GM21619 (cell line): ENCODE measurements at regions not wholly inside any gene's neighbourhood (a gene's known extent, or its start where the extent isn't known, plus 50 kb on each side); places are given as distances from the start of the nearest gene placed in this dataset.
"Not testable (repeated sequence)": the region's sequence is repeated elsewhere in the genome, so short reads cannot be mapped to it uniquely, and the experiment has no call there.

Experiments
- ATAC-seq: cut with Tn5 transposase; IDR thresholded peaks from one replicate; pipeline ENCODE4 v1.9.1; 2021; ENCODE audit not compliant: unreplicated experiment

DNA sequence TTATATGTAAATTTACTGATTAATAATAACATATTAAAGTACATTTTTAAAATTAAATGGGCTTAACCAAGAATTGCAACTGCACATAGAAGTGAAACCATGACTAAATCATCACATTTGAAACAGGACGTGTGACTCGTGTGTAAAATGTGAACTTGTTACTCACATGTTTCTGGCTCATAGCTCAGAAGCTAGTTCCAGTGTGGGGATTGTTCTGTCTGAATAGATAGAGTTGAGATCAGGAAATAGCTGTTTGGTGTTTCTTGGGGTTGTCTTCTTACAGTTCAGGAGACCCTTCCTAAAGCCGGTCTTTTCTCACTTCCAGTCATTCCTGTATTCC lies 130.9 kb downstream of the LAT start:
- peak; percentile 56 for ATAC-seq

DNA sequence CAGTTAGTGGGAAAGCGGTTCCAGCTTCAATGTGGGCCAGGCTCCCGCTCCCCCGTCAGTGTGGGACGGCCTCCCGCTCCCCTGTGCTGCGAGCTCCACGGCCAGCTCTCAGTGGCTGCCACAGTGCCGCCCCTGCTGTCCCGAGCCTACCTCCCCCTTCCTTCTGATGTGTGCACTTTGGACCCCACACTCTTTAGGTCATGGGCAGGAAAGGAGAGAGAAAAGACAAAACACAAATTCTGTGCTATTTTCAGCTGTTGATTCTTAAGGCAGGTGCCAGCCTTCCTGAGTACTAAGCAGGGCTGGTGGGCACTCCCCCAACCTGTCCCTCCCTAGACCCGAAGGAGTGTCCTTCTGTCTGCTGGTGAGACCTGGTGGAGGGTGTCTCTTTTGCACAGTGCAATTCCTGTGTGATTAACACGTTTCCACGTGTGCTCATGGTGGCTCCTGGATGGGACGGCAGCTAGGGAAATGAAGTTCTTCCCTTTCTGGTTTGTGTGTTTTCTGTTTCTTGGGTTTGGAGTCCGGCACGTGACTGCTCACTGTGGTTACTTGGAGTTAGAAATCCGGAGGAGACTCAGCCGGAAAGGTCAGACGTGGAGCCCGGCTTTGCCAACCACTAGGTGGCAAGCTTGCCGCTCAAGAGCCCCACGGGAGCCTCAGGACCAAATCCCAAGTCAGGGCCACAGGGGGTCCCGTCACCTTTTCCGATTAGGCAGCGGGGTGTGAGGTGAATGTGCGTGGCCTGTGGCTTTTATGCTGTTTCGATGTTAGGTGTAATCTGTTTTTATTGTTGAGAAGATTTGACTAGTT lies 130.3 kb downstream of the LAT start:
- peak; percentile 41 for ATAC-seq

DNA sequence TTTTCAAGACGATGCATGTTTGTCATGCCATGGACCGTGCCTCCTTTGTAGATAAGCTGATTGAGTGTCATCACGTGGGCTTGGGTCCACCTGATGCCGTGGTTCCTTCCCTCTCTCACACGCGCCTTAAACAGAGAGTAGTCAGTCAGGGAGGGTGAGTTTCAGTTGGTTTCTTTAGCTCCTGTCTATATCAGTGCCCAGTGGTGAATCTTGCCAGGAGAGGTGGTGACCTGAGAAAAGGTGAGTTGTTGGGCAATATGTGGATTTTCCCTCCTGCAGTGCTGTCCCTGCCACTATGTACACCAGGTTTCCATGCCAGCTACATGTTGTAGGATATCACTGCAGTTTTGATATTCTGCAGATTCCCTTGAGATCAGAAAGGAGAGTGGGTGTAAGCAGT lies 129.7 kb downstream of the LAT start:
- ATAC-seq, result no peak

DNA sequence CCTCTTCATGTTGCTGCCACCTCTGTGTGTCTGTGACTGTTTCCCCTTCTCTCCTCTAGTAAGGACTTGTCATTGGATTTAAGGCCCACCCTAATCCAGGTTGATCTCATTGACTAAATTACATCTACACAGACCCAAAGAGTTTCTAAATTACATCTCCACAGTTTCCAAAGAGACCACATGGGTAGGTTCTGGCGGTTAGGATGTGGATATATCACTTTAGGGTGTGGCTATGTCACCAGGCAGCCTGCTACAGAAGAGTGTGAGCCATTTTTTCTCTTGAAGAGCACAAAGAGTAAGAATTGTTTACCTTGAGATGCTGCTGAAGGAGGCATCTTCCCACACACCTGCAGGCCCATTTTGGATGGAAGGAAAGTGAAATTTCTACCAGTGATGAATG lies 128.6 kb downstream of the LAT start:
- not testable (repeated sequence) for ATAC-seq

DNA sequence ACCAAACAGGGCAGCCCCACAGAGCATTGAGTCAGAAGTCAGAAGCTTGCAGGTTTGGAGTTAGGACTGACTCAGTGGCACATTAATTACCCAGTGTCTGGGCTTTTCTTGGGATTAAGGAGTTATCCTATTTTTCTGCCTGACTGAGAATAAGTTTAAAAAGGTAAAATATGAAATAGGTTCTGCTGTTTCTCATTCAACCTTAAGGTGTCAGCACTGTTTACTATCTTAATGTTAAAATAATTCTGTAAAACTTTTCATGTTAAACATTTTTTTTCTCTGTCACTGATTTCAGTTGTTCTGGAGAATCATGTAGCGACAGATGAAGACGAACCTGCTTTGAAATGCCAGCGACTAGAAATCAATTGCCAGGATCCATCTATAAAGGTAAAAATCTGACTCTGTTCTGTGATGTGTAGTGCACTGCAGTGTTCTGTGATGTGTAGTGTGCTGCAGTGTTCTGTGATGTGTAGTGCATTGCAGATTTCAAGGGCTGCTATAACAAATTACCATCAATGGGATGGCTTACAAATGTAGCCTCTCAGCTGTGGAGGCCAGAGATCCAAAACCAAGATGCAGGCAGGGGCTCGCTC lies 128.0 kb downstream of the LAT start:
- no peak for ATAC-seq

DNA sequence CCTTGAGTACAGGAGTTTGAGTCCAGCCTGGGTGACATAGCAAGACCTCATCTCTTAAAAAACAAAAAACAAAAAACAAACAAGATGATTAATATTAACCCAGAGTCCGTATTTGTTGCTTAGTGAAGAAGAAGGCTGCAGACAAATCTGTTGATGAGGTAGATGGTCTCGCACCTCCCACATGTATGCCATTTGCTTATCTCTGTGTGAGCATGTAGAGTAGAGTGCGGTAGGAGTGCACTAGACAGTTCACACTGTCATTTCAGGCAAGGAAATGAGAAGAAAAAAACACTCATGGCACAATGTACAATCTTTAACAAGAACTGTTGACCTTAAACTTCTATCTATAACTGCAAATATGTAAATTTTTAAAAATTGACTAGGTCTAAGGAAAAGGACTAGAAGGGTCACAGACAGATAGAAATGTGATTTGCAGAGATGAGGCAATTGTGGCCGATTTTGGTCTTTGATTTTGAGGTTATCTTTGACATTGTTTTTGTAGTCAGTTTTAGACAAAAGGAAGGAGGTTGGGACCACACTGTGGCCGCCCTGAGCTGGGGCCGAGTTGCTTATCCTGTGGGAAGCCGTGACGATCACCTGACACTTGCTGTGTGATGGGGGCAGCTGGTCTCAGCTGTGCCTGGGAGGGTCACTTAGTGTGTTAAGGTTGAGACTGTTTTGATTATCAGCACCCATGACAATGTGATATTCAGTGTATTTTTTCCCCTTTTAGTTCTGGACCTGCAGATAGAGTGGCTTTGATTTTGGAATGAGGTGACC lies 127.2 kb downstream of the LAT start:
- not testable (repeated sequence) for ATAC-seq

DNA sequence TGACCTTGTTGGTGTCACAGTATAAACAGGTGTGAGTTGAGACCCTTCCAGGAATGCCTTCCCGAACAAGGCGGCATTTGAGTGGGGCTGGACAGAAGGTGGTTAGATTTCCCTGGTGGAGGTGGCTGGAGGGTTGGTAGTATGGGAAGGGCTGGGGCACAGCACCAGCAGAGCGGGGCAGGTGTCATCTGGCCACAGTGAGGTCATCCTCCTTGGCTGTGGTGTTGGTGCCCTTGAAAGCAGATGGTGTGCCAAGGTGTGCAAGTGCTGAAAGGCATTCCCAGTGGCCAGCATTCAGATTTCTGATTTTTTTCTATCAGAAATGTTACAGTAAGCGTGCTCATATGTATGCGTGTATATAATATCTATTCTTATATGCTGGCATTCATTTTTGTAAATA lies 126.6 kb downstream of the LAT start:
- ATAC-seq, result no peak

DNA sequence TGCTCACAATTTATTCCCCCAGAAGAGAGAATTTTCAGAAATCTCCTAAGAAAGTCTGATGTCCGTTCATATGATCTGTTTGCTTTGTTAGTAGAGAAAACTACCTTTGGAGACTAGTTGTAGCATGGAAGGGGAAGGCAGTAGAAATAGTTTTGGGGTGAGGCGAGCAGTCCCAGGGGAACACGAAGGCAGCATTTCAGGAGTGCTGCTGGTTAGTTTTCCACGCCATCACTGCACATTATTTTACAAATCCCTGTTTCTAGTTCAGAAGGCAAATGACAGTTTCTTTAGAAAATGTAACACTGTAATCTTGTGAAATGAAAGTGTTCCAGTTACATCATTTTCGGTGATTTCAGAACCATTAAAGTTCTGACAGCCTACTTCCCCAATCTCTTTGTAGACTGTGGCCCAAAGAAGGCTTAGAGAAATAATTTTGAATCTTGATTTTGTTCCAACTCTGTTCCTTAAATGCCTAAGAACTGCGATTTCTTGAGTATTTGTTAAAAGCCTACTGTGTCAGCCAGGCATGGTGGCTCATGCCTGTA lies 123.8 kb downstream of the LAT start:
- not testable (repeated sequence) for ATAC-seq

DNA sequence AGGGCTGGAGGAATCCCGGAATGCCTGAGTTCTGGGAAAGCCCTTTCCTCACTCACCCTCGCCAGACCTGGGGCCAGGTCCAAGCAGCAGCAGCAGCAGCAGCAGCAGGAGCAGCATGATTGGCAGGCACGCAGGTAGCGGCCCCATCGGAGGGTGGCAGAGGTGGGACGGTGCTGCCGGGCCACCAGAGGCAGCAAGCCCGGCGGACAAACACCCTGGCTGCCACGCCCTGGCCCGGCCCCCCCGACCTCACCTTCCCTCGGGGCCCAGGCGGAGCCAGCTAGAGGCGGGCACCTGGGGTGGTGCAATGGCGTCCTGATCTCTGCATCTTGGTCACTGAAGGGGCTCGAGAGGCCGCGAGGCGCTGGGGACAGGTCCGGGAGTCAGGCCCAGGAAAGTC lies 122.4 kb downstream of the LAT start:
- no peak for ATAC-seq

DNA sequence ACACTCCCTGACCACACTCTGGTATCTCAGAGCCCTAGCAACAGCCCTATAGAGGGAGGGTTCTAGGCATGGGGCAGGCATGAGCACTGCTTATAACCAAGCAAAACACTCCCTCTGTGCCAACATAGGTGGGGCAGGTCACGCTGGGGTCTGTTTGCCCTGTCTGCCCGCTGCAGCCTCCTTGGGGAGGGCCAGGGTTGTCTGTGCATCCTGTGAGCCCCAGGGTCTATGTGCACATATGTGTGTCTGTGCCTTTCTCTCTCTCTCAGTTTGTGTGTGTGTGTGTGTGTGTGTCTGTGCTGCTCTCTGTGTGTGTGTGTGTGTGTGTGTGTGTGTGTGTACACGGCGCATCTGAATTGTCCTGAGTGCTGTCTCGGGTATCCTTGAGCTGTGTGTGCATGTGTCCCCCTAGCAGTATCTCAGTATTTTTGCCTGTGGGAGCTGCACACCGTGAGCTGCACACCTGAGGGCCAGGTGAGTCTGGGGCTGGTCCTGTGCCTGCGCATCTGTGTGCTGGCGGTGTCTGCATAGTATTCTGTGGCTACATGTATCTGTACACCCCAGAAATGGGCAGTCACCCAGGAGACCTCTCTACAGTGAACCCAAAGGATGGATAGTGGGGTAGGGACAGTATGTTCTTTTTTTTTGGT lies 121.5 kb downstream of the LAT start:
- ATAC-seq, result not testable (repeated sequence)

DNA sequence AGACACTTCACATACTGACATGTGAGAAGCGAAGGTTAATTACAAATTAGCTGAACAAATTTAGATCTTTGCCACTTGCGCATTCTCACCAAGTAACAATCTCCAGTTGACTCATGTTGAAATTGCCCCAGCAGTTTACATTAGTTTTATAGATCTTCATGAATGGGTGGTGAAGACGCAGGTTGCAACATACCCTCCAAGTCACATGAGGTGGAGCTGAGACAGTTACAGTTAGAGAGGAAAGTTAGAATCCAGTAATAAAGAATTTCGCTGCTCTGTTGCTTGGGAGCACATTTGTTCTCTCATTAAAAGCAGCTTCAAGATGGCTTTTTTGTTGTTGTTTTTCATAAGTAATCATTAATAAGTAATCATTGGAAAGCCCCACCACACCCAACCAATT lies 119.7 kb downstream of the LAT start:
- ATAC-seq, result not testable (repeated sequence)

DNA sequence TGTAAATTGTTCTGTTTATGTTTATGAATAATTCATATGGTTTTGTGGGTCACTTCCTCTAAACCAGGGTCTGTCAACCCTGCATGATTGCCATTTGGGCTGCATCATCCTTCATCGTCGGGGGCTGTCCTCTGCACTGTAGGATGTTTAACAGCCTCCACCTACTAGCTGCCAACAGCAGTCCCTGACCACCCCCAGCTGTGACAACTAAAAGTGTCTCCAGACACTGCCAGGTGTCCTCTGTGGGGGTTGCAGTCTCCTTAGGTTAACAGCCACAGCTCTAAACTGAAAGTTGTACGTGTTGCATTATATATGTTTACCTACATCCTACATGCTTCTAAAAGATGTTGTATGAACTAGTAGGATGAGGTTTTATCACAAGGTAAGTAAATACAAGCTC lies 113.1 kb downstream of the LAT start:
- ATAC-seq, result not testable (repeated sequence)

DNA sequence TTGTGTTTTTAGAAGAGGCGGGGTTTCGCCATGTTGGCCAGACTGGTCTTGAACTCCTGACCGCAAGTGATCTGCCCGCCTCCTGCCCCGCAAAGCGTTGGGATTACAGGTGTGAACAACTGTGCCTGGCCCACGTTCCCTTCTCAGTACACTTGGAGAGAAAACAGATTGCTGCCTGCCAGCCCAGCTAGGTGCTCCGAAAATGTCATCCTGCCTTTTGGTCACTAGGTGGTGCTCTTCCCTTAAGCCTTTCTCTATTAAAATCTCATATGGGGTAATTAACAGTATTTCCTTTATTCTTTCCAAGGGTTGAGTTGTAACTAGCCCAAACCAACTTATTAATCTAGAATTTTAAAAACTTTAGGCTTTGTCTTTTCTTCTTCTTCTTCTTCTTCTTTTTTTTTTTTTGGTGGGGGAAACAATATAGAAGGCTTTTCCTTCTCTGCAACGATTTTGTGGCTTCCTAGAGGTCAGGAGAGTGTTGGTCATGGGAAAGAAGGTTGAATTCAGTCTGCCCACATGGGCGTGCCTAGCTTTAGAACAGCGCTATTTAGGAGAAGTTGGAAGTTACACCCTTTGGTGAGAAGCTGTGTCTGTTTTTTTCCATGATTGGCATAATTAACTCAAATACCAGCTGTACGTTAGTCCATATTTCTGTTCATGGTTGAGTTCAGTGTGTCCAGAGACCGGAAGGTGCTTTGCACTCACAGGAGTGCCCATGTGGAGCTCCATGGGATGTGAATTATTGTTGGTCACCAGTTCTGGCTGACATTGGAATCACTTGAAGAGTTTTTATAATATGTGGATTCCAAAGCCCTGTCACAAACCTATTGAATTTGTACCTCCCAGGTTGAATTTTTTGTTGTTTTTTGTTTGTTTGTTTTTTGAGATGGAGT lies 110.1 kb downstream of the LAT start:
- ATAC-seq, result not testable (repeated sequence)

DNA sequence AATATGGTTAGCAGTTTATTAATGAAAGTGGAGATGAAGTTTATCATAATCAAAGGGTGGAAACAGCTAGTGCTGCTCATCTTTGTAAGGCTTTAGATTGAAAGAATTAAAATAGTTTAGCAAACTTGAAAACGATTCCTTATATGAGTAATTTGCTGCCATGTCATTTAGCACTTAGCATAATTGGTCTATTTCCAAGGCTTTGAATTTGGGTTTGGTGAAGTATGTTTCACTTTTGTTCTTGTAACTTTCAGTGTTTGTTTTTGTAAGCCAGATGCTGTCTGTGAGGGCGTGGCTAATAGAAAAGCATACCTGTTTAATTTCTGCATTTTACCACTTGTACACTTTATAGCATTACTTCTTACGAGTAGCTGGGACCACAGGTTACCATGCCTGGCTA lies 109.5 kb downstream of the LAT start:
- ATAC-seq, result not testable (repeated sequence)

DNA sequence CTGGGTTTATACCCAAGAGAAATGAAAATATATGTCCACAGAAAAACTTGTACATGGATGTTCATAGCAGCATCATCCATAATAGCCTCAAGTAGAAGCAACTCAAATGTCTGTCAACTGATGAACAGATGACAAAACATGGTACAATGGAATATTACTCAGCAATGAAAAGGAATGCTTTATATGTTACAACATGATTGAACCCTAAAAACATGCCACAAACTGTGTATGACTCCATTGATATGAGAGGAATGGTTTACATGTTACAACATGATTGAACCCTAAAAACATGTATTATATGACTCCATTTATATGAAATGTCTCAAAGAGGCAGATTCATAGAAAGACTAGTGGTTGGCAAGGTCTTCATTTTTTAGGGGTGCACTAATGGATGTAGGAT lies 104.8 kb downstream of the LAT start:
- not testable (repeated sequence) for ATAC-seq

DNA sequence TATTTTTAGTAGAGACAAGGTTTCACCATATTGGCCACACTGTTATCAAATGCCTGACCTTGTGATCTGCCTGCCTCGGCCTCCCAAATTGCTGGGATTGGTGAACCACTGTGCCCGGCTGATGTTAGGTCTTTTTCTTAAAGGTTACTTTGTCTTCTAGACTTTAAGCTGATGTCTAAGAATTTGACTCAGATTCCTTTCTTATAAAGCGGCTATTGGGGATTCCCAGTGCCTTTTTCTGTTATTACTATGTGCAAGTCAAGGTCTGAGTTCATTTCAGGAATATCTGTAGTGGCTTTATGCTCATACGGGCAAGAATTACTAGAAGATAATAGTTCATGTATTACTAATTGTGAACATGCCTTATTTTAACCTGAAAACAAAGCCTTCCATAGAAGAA lies 102.8 kb downstream of the LAT start:
- not testable (repeated sequence) for ATAC-seq

DNA sequence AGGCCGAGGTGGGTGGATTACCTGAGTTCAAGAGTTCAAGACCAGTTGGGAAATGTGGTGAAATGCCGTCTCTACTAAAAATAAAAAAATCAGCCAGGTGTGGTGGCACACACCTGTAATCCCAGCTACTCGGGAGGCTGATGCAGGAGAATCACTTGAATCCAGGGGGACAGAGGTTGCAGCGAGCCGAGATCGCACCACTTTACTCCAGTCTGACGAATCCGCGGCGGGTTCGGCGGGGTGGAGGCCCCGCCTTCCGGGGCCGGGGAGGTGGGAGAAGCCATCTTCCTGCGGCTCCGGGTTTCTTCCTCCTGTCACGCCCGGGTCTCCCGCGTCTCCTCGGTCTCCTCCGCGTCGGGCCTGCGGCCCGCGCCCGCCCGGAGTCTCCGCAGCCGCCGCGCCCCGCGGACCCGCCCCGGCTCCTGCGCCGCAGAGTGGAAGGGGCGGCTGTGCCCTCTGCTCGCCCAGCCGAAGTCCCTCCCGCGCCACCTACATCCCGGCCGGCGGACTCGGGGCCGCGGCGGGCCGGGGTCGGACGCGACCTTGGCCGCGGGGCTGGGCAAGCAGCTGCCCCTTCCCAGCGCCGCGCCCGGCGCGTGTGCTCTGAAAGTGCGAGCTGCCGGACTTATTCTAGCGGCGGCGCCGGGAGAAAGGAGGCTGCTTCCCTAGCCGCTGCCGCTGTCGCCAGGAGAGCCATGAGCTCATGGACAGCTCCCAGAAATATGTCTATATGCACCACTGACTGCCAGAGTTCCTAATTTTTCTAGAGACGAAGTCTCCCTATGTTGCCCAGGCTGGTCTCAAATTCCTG lies 97.2 kb downstream of the LAT start:
- ATAC-seq, result not testable (repeated sequence)

DNA sequence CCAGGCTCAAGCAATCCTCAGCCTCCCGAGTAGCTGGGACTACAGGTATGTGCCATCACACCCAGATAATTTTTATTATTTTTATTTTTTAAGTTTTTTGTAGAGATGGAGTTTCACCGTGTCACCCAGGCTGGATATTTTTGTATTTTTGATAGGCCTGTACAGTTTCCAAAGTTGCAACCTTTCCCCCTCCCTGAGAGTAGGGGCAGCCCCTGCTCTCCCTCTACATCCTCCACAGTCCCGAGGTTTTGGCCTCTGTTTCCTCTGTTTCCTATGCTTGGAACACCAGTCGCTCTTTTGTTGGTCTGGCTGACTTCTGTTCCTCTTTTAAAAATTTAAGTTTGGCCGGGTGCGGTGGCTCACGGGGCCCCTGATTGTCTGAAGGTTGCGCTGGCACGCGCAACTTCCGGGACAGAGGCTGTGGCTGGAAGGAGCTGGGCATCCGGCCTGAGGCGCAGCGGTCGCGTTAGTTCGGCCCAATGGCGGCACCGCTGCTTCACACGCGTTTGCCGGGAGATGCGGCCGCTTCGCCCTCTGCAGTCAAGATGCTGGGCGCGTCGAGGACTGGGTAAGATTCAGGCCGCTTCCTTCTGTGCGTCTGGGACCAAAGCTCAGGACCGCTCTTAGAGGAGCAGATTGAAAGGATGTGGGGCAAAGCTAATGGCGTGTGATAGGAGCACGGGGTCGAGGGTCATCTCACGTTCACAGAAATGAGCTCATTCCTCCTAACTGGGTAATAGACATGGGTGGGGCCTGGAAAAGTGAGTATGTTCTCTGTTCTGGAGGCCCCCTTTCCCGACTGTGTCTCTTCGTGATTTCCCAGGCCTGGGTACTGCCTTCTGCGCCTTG lies 89.9 kb downstream of the LAT start:
- peak; percentile 81 for ATAC-seq
